Left renal pelvis (tissue), 4 donors: ENCODE measurements at regions not wholly inside any gene's neighbourhood (a gene's known extent, or its start where the extent isn't known, plus 50 kb on each side); places are given as distances from the start of the nearest gene placed in this dataset.
A peak's percentile ranks its signal among the peaks of the same experiment; 100 is the strongest.
"Not testable (repeated sequence)": the region's sequence is repeated elsewhere in the genome, so short reads cannot be mapped to it uniquely, and the experiment has no call there.

Source experiments
- DNase-seq, 4 donors: peaks; one replicate each; pipeline ENCODE4 v3.0.0-alpha.2; 2013; ENCODE audit warnings: low read depth in 4 of 4, low spot score in 3 of 4

DNA sequence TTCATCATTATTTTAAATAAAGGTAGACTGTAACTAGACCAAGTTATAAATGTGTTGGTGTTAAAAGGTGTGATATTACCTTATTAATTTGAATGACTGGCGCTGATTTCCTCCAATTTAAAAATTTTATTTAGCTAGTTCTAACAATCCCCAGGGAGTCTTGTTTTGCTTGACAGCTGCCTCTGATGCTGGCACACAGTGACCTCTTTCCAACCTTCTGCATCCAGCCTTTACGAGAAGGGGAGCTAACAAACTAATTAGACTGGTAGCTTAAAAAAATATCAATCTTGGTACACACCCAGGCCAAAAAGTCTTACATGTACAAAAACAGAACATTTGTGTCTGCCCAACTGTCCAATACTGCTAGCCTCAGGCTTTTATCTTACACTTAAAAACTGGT lies 51.8 kb upstream of the ENPEP start:
- no peak for DNase-seq

DNA sequence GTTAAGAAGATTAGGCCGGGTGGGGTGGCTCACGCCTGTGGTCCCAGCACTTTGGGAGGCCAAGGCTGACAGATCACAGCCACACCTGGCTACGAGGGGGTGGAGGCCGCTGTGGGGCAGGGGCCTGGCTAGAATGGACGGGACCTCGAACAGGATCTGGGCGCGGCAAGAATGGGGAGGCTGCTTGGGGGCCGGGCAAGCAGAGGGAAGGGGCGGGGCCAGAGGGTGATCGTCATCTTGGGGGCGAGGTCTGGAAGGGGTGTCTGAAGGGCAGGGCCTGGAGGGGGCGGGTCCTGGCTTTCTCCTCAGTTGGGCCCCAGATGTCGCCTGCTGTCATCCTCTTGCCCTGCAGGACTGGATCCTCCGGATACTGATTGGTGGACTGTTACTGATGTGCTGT lies 57.3 kb upstream of the ENPEP start:
- no peak for DNase-seq

DNA sequence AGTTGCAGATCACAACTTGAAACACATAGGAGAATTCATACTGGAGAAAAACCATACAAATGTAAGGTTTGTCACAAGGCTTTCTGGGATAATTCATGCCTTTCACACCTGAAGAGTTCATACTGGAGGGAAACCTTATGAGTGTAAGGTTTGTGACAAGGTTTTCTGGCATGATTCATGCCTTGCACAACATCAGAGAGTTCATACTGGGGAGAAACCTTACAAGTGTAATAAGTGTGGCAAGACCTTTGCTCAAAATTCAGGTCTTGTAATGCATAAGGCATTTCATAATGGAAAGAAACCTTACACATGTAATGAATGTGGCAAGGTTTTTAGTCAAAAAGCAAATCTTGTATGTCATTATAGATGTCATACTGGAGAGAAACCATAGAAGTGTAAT lies 58.8 kb upstream of the ENPEP start:
- no peak for DNase-seq

DNA sequence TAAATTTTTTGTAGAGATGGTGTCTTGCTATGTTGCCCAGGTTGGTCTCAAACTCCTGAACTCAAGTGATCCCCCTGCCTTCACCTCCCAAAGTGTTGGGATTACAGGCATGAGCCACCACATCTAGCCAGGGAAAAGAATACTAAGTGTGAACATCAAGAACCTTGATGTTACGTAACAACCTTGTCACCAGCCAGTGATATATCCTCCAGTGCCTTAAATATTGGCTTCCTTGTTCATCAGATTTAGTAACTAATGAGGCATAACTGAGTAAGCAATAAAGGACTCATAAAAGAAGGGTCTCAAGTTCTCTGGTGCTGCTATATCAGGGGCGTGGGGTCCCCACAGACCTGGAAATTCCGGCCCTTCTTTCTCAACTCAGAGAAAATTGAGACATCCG lies 60.5 kb upstream of the ENPEP start:
- no peak for DNase-seq

DNA sequence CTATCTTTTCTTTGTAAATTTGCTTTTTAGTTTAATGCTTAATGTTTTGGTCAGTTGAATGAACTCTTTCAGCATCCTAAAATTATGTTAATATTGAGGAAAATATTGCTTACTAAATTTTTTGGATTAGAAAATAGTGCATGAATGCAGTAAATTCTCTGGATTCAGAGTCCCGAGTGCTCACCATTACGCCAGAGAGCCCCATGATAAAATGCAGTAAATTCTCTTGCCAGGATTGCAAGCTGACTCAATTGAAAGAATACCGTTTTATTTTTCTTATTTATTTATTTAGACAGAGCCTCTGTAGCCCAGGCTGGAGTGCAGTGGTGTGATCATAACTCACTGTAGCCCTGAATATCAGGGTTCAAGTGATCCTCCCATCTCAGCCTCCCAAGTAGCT lies 60.9 kb upstream of the ENPEP start:
- DNase-seq: no peak

DNA sequence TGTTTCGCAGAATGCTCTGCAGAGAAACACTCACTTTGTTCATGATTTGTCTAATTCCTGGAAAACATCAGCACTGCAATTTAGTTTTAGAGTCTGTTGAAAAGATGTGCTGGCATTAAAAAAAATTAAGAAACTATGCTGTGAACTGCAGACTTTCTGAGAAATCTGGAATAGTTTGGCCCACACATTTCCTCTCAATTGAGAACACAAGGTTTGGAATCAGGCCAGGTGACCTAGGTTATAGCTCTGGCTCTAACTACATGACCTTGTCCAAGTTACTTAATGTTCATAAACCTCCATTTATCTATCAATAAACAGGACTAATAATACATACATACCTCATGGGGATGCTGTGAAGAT lies 61.4 kb upstream of the ENPEP start:
- DNase-seq: no peak

DNA sequence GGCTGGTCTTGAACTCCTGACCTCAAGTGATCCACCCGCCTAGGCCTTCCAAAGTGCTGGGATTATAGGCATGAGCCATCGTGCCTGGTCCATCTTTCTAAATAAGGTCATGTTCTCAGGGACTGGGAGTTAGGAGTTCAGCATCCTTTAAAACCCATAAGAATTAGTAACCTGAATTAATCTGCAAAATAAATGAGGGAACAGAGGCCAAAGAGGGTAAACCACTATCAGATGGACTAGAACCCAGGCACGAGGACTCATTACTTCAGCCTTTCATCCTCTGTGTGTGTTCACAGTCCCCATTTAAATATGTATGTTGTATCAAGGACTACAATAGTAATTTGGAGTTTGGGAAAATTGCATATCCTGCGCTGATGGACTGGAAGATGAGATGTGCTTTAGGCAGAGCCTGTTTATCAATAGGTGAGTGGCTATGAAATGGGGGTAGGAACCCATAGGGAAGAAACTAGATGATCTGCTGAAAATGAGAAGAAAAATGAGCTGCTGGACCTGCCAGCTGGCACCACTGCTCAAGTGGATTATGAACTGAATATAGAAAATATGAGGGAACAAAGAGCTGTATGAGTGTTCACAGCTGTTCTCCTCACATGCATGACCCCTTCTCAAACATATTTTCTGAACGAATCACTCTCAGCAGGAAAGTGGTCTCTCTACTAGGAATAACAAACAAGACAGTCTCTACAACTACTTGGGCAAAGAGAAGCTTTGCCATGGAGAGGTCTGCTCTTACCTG lies 62.0 kb upstream of the ENPEP start:
- not testable (repeated sequence) for DNase-seq

DNA sequence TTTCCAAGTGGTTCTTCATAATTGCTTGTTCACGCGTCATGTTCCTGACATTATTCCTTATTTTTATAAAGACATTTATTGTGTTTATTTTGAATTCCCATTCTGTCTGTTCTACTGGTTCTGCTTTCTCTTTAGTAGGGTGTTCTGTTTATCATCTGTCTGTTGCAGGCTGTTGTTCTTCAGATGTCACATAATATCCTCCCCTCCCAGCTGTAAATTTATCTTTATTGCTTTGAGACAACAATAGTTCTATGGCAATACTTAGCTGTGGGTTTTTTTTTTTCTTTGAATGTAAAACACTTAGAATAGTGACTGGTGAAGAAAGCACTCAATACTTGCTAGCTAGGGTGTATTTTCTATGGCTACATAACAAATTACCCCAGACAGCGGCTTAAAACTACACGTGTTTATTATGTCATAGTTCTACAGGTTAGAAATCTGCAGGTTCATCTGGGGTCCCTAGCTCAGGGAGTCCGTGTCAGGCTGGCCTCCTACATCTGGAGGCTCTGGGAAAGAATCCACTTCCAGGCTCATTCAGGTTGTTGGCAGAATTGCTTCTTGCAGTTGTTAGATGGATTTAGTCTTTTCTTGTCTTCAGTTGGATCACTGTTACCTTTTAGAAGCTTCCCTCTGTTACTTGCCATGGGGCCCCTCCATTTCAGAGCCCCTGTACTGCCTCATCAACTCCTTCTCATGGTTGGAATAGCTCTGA lies 63.4 kb upstream of the ENPEP start:
- DNase-seq: peak in 1 of 4 donors; percentile 42

DNA sequence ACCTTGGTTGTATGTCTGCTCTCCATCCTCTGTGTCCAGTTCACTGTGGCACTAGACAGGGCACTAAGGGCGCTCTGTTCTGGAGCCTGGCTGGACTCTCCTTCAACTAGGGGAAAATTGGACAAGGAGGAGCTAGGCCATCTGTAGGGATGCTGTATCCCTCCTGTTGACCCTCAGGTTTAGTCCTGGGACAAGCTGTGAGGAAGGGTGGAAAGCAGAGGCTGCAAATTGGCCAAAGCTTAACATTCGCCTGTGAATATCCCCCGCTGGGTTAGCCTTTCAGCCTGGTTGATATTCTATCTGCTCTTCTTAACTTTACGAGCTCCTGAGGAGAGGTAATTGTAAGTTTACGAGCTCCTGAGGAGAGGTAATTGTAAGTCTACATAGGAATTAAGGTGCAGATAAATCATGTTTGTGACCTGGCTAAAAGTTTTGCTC lies 64.4 kb upstream of the ENPEP start:
- no peak for DNase-seq

DNA sequence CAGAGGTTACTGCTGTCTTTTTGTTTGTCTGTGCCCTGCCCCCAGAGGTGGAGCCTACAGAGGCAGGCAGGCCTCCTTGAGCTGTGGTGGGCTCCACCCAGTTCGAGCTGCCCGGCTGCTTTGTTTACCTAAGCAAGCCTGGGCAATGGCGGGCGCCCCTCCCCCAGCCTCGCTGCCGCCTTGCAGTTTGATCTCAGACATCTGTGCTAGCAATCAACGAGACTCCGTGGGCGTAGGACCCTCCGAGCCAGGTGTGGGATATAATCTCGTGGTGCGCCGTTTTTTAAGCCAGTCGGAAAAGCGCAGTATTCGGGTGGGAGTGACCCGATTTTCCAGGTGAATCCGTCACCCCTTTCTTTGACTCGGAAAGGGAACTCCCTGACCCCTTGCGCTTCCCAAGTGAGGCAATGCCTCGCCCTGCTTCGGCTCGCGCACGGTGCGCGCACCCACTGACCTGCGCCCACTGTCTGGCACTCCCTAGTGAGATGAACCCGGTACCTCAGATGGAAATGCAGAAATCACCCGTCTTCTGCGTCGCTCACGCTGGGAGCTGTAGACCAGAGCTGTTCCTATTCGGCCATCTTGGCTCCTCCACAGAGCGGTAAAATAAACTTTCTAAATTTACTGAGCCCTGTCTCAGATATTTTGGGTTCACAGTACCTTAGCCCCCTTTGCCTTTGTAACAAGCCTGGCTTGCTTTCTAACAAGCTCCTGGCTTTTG lies 64.9 kb upstream of the ENPEP start:
- not testable (repeated sequence) for DNase-seq

DNA sequence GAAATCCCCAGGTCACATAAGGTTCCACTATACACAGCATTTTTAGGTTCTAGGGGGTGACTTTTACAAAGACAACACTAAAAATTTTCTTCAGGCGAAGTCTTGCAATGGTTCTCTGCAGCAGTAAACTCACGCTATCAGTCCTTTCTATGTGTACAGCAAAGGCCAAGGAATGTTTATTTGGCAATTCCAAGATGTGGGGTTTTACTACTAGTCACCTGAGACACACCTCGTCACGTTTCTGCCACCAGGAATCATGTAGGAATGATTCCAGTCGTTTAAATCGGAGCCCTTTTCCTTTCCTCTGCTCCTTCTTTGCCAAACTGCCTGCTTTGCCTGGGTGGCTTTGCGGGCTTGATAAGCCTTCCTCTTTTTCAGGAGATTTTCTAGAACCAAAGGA lies 75.9 kb upstream of the ENPEP start:
- DNase-seq: no peak

DNA sequence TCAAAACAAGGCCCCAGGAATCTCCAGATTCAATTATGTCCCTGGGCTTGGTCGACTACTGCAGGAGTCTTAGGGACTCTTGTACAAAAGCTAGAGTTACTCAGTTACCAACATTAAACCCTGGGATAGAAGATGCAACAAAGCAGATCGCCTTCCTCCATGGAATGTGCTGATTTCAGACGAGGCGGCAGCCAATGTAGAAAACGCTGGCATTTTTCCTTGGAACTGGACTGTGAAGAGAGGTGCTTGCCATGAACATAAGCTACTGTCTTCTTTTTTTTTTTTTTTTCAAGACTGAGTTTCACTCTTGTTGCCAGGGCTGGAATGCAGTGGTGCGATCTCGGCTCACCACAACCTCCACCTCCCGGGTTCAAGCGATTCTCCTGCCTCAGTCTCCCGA lies 76.9 kb upstream of the ENPEP start:
- not testable (repeated sequence) for DNase-seq

DNA sequence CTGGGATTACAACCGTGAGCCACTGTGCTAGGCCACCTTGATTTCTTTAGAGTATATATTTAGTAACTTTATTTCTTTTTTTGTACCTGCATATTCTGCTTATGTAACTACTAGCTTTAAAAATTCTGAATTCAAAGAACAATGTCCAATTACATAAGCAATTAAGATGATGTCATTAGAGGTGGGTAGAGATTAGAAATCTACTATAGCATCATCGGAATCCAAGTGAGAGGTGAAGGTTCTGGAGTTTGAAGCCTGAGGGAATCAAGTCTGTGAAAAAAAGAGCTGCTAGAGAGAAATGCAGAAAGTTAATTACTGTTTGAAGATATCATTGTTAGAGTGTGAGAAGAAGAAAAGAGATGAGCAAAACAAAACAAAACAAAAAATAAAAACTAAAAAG lies 79.0 kb upstream of the ENPEP start:
- DNase-seq: no peak

DNA sequence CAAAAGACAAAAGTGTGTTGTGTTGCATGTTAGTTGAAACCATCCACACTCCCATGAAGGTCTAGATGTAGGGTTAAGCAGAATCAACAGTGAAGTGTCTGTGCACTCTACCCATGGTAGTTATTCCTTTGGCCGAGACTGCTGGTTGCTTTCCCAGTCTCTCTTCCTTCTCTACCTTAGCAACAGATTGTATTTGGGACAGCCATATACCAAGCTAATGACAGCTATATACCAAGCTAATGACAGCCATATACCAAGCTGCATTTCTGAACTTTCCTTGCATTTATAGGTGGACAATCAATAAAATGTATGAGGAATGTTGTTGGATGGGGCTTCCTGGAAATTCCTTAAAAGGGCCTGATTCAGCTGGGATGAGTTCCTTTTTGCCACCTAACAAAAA lies 80.5 kb upstream of the ENPEP start:
- DNase-seq: no peak

DNA sequence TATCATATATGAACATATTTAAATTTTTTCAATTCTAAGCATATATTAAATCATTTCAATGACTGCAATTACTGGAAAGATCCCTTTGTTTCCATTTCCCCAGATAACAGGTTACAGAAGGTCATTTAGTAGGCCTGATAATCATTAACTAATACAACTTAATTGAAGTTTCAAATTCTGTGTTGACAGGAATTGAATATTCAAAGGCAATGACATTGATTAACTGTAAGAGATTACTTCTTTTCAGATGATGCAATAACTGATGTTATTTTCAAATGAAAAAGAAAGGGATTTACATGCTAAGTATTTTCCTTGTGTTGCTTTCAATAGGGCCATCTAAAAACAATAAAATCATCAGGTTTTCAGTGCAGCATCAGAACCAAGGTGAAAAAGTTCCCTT lies 81.1 kb upstream of the ENPEP start:
- no peak for DNase-seq

DNA sequence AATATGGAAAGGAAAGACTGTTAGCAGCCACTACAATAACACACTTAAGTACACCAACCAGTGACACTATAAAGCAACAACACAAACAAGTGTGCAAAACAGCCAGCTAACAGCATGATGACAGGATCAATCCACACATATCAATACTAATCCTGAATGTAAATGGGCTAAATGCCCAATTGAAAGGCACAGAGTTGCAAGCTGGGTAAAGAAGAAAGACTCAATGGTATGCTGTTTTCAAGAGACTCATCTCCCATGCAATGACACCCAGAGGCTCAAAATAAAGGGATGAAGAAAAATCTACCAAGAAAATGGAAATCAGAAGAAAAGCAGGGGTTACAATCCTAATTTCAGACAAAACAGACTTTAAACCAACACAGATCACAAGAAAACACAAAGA lies 94.2 kb upstream of the ENPEP start:
- no peak for DNase-seq

DNA sequence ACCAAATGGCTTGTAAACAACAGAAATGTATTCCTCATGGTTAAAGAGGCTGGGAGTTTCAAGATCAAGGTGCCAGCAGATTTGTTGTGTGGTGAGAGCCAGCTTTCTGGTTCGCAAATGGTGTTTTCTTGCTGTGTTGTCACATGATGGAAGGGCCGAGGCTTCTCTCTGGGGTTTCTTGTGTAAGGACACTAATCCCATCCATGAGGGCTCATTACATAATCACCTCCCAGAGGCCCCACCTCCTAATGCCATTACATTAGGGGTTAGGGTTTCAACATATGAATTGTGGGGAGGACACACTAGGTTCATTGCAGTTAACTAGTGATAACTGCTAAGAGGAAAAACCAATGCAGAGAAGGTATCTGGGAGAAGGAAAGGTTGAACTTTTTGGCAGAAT lies 103.5 kb upstream of the ENPEP start:
- DNase-seq: no peak

DNA sequence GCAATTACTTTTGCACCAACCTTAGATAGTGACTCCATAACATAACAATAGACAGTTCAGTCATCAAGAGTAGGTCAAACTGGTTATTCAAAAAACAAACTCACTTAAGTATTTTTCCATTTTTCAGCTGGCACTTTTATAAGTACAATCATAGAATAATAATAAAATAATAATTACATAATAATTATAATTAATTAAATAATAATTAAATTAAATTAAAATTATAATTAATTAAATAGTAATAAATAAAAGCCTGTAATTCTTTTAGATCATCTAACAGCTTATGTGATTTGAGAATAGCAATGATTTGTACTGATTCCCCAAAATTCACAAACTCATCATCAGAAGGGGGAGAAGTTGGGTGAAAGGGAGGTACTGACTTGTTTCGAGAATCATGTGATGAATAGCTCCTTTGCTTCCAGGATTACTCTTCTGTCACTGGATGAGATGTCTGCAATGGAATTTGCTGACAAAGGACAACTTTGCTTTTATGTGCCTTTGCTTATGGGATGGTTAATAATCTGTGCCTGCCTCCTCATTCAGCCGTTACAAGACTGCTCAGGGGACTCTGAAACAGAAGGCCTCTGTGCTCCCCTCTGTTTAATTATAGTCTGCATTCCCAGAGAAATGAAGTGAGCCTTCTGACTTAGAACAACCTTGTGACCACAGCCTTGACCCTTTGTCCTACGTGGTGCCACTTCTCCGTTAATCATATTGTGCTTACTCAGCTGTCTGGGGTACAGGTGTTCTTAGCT lies 104.8 kb upstream of the ENPEP start:
- peak; percentile 41 to 59 (median 50) for DNase-seq

DNA sequence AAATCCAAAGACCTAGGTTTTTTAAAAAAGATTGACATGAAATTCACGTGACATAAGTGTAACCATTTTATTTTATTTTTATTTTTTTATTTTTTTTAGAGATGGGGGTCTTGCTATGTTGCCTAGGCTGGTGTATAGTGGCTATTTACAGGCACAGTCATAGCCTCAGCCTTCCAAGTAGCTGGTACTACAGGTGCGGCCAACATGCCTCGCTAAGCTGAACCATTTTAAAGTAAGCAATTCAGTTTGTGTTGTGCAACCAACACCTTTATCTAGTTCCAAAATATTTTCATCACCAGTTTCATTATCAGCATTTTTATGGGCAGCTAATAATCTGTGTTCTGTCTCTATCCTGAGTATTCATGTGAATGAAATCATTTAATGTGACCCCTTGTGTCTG lies 107.5 kb upstream of the ENPEP start:
- DNase-seq: no peak

DNA sequence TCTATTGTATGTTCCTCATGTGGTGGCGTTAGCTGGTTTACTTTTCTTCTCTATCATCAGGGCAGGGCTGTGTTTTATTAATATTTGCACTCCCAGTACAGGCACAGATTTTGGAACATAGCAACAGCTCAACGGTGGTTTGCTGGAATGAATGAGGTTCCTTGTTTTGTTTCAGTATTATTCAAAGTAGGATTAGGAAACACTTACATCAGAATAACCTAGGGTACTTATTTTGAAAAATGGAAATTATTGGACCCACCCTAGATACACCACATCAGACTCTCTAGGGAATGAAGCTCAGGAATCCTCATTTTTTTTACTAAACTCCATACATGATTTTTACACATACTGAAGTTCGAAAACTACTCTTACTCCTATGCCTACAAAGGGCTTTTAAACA lies 108.8 kb upstream of the ENPEP start:
- DNase-seq: no peak

DNA sequence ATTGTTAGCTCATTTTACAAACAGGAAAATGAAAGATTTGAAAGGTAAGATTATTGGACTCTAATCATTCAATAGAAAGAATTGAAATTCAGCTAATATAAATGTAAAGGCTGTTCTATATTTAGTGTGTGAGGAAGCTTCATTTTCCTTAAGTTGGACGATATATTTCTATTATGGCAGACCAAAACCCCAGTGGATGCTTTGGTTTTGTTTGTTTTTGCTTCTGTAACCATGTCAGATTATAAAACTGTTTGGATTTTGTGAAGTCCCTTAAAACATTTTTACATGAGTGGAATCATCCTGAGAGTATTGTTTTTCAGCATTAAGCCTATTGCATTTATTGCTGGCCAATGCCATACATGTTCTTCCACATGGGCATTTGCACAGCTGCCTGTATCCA lies 110.2 kb upstream of the ENPEP start:
- DNase-seq: no peak
